Pancreas (tissue), 10 donors: ENCODE measurements at regions not wholly inside any gene's neighbourhood (a gene's known extent, or its start where the extent isn't known, plus 50 kb on each side); places are given as distances from the start of the nearest gene placed in this dataset.

Experiments used
- ATAC-seq, 4 donors: fragments of 200-7000 bp; cut with Tn5 transposase; one replicate each; pipeline versions ENCODE4 v1.8.0 to v1.9.1; 2020; ENCODE audit warnings: mild to moderate bottlenecking in 4 of 4, moderate library complexity in 4 of 4
- DNase-seq, 6 donors: peaks; one replicate each; pipeline ENCODE4 v3.0.0-alpha.2; 2020
- FAIRE-seq: peaks from 2 replicates; lab custom pipeline; 2012; peaks lifted over from hg19 to GRCh38; lab: Jason Lieb, UNC
- H3K27ac ChIP-seq, 4 donors: fragments of 200-600 bp; sonication (generic); 1 replicate in 3 of 4; 2 replicates in 1 of 4; pipeline versions ENCODE4 v1.5.0 to v1.8.0; 2020
- H3K27me3 ChIP-seq, 4 donors: fragments of 200-600 bp; one replicate each; pipeline ENCODE4 v1.8.0; 2021
- H3K36me3 ChIP-seq, 3 donors: fragments of 200-600 bp; sonication (generic) in 1 of 3; one replicate each; pipeline versions ENCODE4 v1.5.0 to v1.8.0; 2020 to 2021
- H3K4me1 ChIP-seq, 3 donors: fragments of 200-600 bp; one replicate each; pipeline ENCODE4 v1.8.0; 2021
- H3K4me3 ChIP-seq, 4 donors: fragments of 200-600 bp; sonication (generic) in 2 of 4; one replicate each; pipeline versions ENCODE4 v1.5.0 to v1.8.0; 2020 to 2021
- H3K9me3 ChIP-seq, 4 donors: fragments of 200-600 bp; one replicate each; pipeline ENCODE4 v1.8.0; 2021
- CTCF ChIP-seq, 4 donors: fragments of 200-600 bp; sonication (generic) in 3 of 4; IDR thresholded peaks; one replicate each; pipeline versions ENCODE4 v1.5.0 to v1.8.0; 2021; ENCODE audit warnings: antibody characterized with exemption in 4 of 4
- WGBS, 2 donors: extraction: QIAGEN DNeasy Blood & Tissue Kit; methylation state at CpG; one replicate each; pipeline ENCODE4 v1.1.7; 2013; 5-methylcytosine and 5-hydroxymethylcytosine counted together
- intact Hi-C, 3 donors: fragments of 100-400 bp; cut with DNase I; formaldehyde crosslinking; loops; one replicate each; pipeline versions ENCODE4 v1.11.1 to v1.14.2; 2022
- donor health status: healthy with polysubstance abuse.
- donor health status: DM: no; HTN: no; CAD: no; lungs with moderate emphysema.
- donor health status: DM: no; HTN: no; CAD: no.
- donor health status: control.
- donor health status: control.
- donor health status: Bipolar disorder and iron deficiency.
- donor health status: DM: yes; HTN: yes; CAD: no.
- donor health status: DM: no; HTN: no; CAD: no.
- donor health status: DM: no; HTN: no; CAD: no.
- donor health status: DM: yes; HTN: yes; CAD: no.

- H3K4me1 ChIP-seq: peaks cover 9 to 24% (median 18%) of the 10 kb centered on the region in 3 donors
- DNase-seq: peak in 3 of 6 donors; percentile 40 to 50 (median 47)
- peak overlapping the region; percentile 9 to 67 (median 44) for H3K27ac ChIP-seq
- 9 to 19% methylated on average over 2 of the region's 2 CpGs for WGBS, 2 donors
- no peak for TF ChIP-seq CTCF (IDR thresholded peaks at IDR 0.05)
- peak; percentile 91 for FAIRE-seq
- H3K27me3 ChIP-seq: no peaks in the 10 kb centered on the region
- peak; percentile 87 to 93 (median 90) for ATAC-seq
- H3K36me3 ChIP-seq: no peaks in the 10 kb centered on the region
- intact Hi-C loops: no loop called here
- H3K9me3 ChIP-seq: no peaks in the 10 kb centered on the region
- no peak overlapping the region for H3K4me3 ChIP-seq
Observed at GRCh38 chr13:106143930-106144709, 391.3 kb downstream of the EFNB2 start.

- FAIRE-seq: no peak
- H3K36me3 ChIP-seq: no peaks in the 10 kb centered on the region
- ATAC-seq: no peak
- intact Hi-C loops: no loop called here
- no peak for DNase-seq
- no peaks in the 10 kb centered on the region for H3K27me3 ChIP-seq
- peaks cover 9 to 24% (median 18%) of the 10 kb centered on the region in 3 donors for H3K4me1 ChIP-seq
- 31 to 37% methylated on average over 2 of the region's 2 CpGs for WGBS, 2 donors
- H3K27ac ChIP-seq: no peak overlapping the region
- no peaks in the 10 kb centered on the region for H3K9me3 ChIP-seq
- no peak for TF ChIP-seq CTCF (IDR thresholded peaks at IDR 0.05)
- no peak overlapping the region for H3K4me3 ChIP-seq
Observed at GRCh38 chr13:106143392-106143791, 392.1 kb downstream of the EFNB2 start.

GRCh38 chr13:106140476-106140875, 395.0 kb downstream of the EFNB2 start:
- FAIRE-seq: no peak
- no peaks in the 10 kb centered on the region for H3K36me3 ChIP-seq
- intact Hi-C loops: no loop called here
- H3K27me3 ChIP-seq: no peaks in the 10 kb centered on the region
- no peak overlapping the region for H3K4me3 ChIP-seq
- H3K27ac ChIP-seq: no peak overlapping the region
- WGBS, 2 donors: 87 to 88% methylated on average over 1 of the region's 1 CpG
- ATAC-seq: no peak
- no peak for DNase-seq
- H3K4me1 ChIP-seq: peaks cover 9 to 23% (median 18%) of the 10 kb centered on the region in 3 donors
- no peak for TF ChIP-seq CTCF (IDR thresholded peaks at IDR 0.05)
- H3K9me3 ChIP-seq: no peaks in the 10 kb centered on the region

GRCh38 chr13:106139942-106140341, 395.5 kb downstream of the EFNB2 start:
- 85 to 88% methylated on average over 3 of the region's 3 CpGs for WGBS, 2 donors
- ATAC-seq (no peak), DNase-seq (no peak), FAIRE-seq (no peak)
- Histone ChIP-seq H3K4me3 (no peak overlapping the region), H3K27ac (no peak overlapping the region), H3K36me3 (no peaks in the 10 kb centered on the region), H3K4me1 (peaks cover 5 to 17% (median 14%) of the 10 kb centered on the region in 3 donors), H3K27me3 (no peaks in the 10 kb centered on the region), H3K9me3 (no peaks in the 10 kb centered on the region)
- intact Hi-C loops: no loop called here
- no peak for TF ChIP-seq CTCF (IDR thresholded peaks at IDR 0.05)

GRCh38 chr13:106139377-106139776, 396.1 kb downstream of the EFNB2 start:
- TF ChIP-seq CTCF (IDR thresholded peaks at IDR 0.05): no peak
- no peak overlapping the region for H3K4me3 ChIP-seq
- 60 to 61% methylated on average over 4 of the region's 4 CpGs for WGBS, 2 donors
- ATAC-seq (no peak), DNase-seq (no peak), FAIRE-seq (no peak)
- H3K4me1 ChIP-seq: peaks cover 0 to 12% (median 8%) of the 10 kb centered on the region in 3 donors
- intact Hi-C loops: no loop called here
- H3K36me3 ChIP-seq: no peaks in the 10 kb centered on the region
- H3K9me3 ChIP-seq: no peaks in the 10 kb centered on the region
- no peaks in the 10 kb centered on the region for H3K27me3 ChIP-seq
- H3K27ac ChIP-seq: no peak overlapping the region
